ENCODE measurements at regions not wholly inside any gene's neighbourhood (a gene's known extent, or its start where the extent isn't known, plus 50 kb on each side); places are given as distances from the start of the nearest gene placed in this dataset.

- Histone ChIP-seq H3K4me3 (ENCODE audit: low read length) (no peak overlapping the region), H3K9me3 (replicated peaks; ENCODE audit: control insufficient read depth, low read depth, low read length) (no peaks in the 10 kb centered on the region), H3K36me3 (ENCODE audit: control insufficient read depth, insufficient read depth, low read length) (no peaks in the 10 kb centered on the region), H3K4me1 (ENCODE audit: control insufficient read depth, insufficient read depth, low read length) (no peaks in the 10 kb centered on the region), H3K27ac (ENCODE audit: low read length) (no peak overlapping the region), H3K27me3 (ENCODE audit: control insufficient read depth, insufficient read depth, low read length) (no peaks in the 10 kb centered on the region)
- WGBS (ENCODE audit: insufficient coverage), result 31% methylated on average over 14 of the region's 15 CpGs
- no peak for DNase-seq
Measured at GRCh38 chr5:4093236-4093635, 497.6 kb downstream of the IRX1 start.

GRCh38 chr5:4093970-4094369 lies 498.3 kb downstream of the IRX1 start:
- no peak overlapping the region for H3K4me3 ChIP-seq (ENCODE audit: low read length)

GRCh38 chr5:4095918-4096630 lies 500.4 kb downstream of the IRX1 start:
- WGBS (ENCODE audit: insufficient coverage), result 52% methylated on average over 9 of the region's 14 CpGs
- Histone ChIP-seq H3K4me1 (ENCODE audit: control insufficient read depth, insufficient read depth, low read length) (no peaks in the 10 kb centered on the region), H3K27ac (ENCODE audit: low read length) (no peak overlapping the region)

More at GRCh38 chr5:4093970-4094369, 498.3 kb downstream of the IRX1 start:
- Histone ChIP-seq H3K27me3 (ENCODE audit: control insufficient read depth, insufficient read depth, low read length) (no peaks in the 10 kb centered on the region), H3K9me3 (replicated peaks; ENCODE audit: control insufficient read depth, low read depth, low read length) (no peaks in the 10 kb centered on the region), H3K4me1 (ENCODE audit: control insufficient read depth, insufficient read depth, low read length) (no peaks in the 10 kb centered on the region), H3K36me3 (ENCODE audit: control insufficient read depth, insufficient read depth, low read length) (no peaks in the 10 kb centered on the region), H3K27ac (ENCODE audit: low read length) (no peak overlapping the region)
- 72% methylated on average over 3 of the region's 4 CpGs for WGBS (ENCODE audit: insufficient coverage)
- no peak for DNase-seq

GRCh38 chr5:4097199-4097598 lies 501.6 kb downstream of the IRX1 start:
- Histone ChIP-seq H3K36me3 (ENCODE audit: control insufficient read depth, insufficient read depth, low read length) (no peaks in the 10 kb centered on the region), H3K27ac (ENCODE audit: low read length) (no peak overlapping the region), H3K4me1 (ENCODE audit: control insufficient read depth, insufficient read depth, low read length) (no peaks in the 10 kb centered on the region), H3K27me3 (ENCODE audit: control insufficient read depth, insufficient read depth, low read length) (no peaks in the 10 kb centered on the region), H3K9me3 (replicated peaks; ENCODE audit: control insufficient read depth, low read depth, low read length) (no peaks in the 10 kb centered on the region), H3K4me3 (ENCODE audit: low read length) (no peak overlapping the region)
- 80% methylated on average over 1 of the region's 6 CpGs for WGBS (ENCODE audit: insufficient coverage)
- no peak for DNase-seq

More at GRCh38 chr5:4095918-4096630, 500.4 kb downstream of the IRX1 start:
- Histone ChIP-seq H3K27me3 (ENCODE audit: control insufficient read depth, insufficient read depth, low read length) (no peaks in the 10 kb centered on the region), H3K4me3 (ENCODE audit: low read length) (no peak overlapping the region), H3K36me3 (ENCODE audit: control insufficient read depth, insufficient read depth, low read length) (no peaks in the 10 kb centered on the region), H3K9me3 (replicated peaks; ENCODE audit: control insufficient read depth, low read depth, low read length) (no peaks in the 10 kb centered on the region)
- DNase-seq, result no peak

- 77% methylated on average over 3 of the region's 9 CpGs for WGBS (ENCODE audit: insufficient coverage)
- Histone ChIP-seq H3K4me1 (ENCODE audit: control insufficient read depth, insufficient read depth, low read length) (peaks cover 4% of the 10 kb centered on the region), H3K36me3 (ENCODE audit: control insufficient read depth, insufficient read depth, low read length) (no peaks in the 10 kb centered on the region), H3K27me3 (ENCODE audit: control insufficient read depth, insufficient read depth, low read length) (no peaks in the 10 kb centered on the region), H3K4me3 (ENCODE audit: low read length) (no peak overlapping the region), H3K27ac (ENCODE audit: low read length) (no peak overlapping the region), H3K9me3 (replicated peaks; ENCODE audit: control insufficient read depth, low read depth, low read length) (no peaks in the 10 kb centered on the region)
- DNase-seq, result no peak
Measured at GRCh38 chr5:4098226-4098625, 502.6 kb downstream of the IRX1 start.

- WGBS (ENCODE audit: insufficient coverage), result 24% methylated on average over 5 of the region's 7 CpGs
- H3K9me3 ChIP-seq (replicated peaks; ENCODE audit: control insufficient read depth, low read depth, low read length), result no peaks in the 10 kb centered on the region
- DNase-seq, result peak; percentile 33
Measured at GRCh38 chr5:4099386-4099785, 503.8 kb downstream of the IRX1 start.

GRCh38 chr5:4100739-4101138 lies 505.1 kb downstream of the IRX1 start:
- Histone ChIP-seq H3K27me3 (ENCODE audit: control insufficient read depth, insufficient read depth, low read length) (no peaks in the 10 kb centered on the region), H3K4me3 (ENCODE audit: low read length) (no peak overlapping the region), H3K27ac (ENCODE audit: low read length) (no peak overlapping the region), H3K36me3 (ENCODE audit: control insufficient read depth, insufficient read depth, low read length) (no peaks in the 10 kb centered on the region), H3K9me3 (replicated peaks; ENCODE audit: control insufficient read depth, low read depth, low read length) (no peaks in the 10 kb centered on the region), H3K4me1 (ENCODE audit: control insufficient read depth, insufficient read depth, low read length) (peaks cover 4% of the 10 kb centered on the region)
- DNase-seq, result no peak
- 77% methylated on average over 11 of the region's 14 CpGs for WGBS (ENCODE audit: insufficient coverage)

More at GRCh38 chr5:4099386-4099785, 503.8 kb downstream of the IRX1 start:
- Histone ChIP-seq H3K36me3 (ENCODE audit: control insufficient read depth, insufficient read depth, low read length) (no peaks in the 10 kb centered on the region), H3K27ac (ENCODE audit: low read length) (no peak overlapping the region), H3K27me3 (ENCODE audit: control insufficient read depth, insufficient read depth, low read length) (no peaks in the 10 kb centered on the region), H3K4me1 (ENCODE audit: control insufficient read depth, insufficient read depth, low read length) (peaks cover 4% of the 10 kb centered on the region), H3K4me3 (ENCODE audit: low read length) (no peak overlapping the region)

- Histone ChIP-seq H3K4me1 (ENCODE audit: control insufficient read depth, insufficient read depth, low read length) (peaks cover 4% of the 10 kb centered on the region), H3K36me3 (ENCODE audit: control insufficient read depth, insufficient read depth, low read length) (no peaks in the 10 kb centered on the region), H3K4me3 (ENCODE audit: low read length) (no peak overlapping the region), H3K27ac (ENCODE audit: low read length) (no peak overlapping the region), H3K9me3 (replicated peaks; ENCODE audit: control insufficient read depth, low read depth, low read length) (no peaks in the 10 kb centered on the region), H3K27me3 (ENCODE audit: control insufficient read depth, insufficient read depth, low read length) (no peaks in the 10 kb centered on the region)
- DNase-seq, result no peak
- WGBS (ENCODE audit: insufficient coverage), result 83% methylated on average over 12 of the region's 12 CpGs
Measured at GRCh38 chr5:4101189-4101588, 505.6 kb downstream of the IRX1 start.

GRCh38 chr5:4104831-4105597 lies 509.4 kb downstream of the IRX1 start:
- Histone ChIP-seq H3K4me3 (ENCODE audit: low read length) (no peak overlapping the region), H3K27me3 (ENCODE audit: control insufficient read depth, insufficient read depth, low read length) (no peaks in the 10 kb centered on the region), H3K36me3 (ENCODE audit: control insufficient read depth, insufficient read depth, low read length) (no peaks in the 10 kb centered on the region), H3K27ac (ENCODE audit: low read length) (no peak overlapping the region), H3K4me1 (ENCODE audit: control insufficient read depth, insufficient read depth, low read length) (peaks cover 4% of the 10 kb centered on the region), H3K9me3 (replicated peaks; ENCODE audit: control insufficient read depth, low read depth, low read length) (no peaks in the 10 kb centered on the region)
- DNase-seq, result no peak
- WGBS (ENCODE audit: insufficient coverage), result 90% methylated on average over 3 of the region's 4 CpGs

- no peaks in the 10 kb centered on the region for H3K27me3 ChIP-seq (ENCODE audit: control insufficient read depth, insufficient read depth, low read length)
- no CpG with 5 or more reads among the region's 1 CpG for WGBS (ENCODE audit: insufficient coverage)
- DNase-seq, result no peak
- H3K4me1 ChIP-seq (ENCODE audit: control insufficient read depth, insufficient read depth, low read length), result no peaks in the 10 kb centered on the region
- no peak overlapping the region for H3K4me3 ChIP-seq (ENCODE audit: low read length)
- no peaks in the 10 kb centered on the region for H3K36me3 ChIP-seq (ENCODE audit: control insufficient read depth, insufficient read depth, low read length)
- no peaks in the 10 kb centered on the region for H3K9me3 ChIP-seq (replicated peaks; ENCODE audit: control insufficient read depth, low read depth, low read length)
- no peak overlapping the region for H3K27ac ChIP-seq (ENCODE audit: low read length)
Measured at GRCh38 chr5:4108690-4109089, 513.1 kb downstream of the IRX1 start.

Measured in muscle of leg (tissue), 3 donors.